COLO829 (cell line): ENCODE measurements at regions not wholly inside any gene's neighbourhood (a gene's known extent, or its start where the extent isn't known, plus 50 kb on each side); places are given as distances from the start of the nearest gene placed in this dataset.

Source experiments
- DNase-seq: peaks from one replicate; pipeline ENCODE4 v3.0.0; 2012; ENCODE audit warnings: low spot score

DNA sequence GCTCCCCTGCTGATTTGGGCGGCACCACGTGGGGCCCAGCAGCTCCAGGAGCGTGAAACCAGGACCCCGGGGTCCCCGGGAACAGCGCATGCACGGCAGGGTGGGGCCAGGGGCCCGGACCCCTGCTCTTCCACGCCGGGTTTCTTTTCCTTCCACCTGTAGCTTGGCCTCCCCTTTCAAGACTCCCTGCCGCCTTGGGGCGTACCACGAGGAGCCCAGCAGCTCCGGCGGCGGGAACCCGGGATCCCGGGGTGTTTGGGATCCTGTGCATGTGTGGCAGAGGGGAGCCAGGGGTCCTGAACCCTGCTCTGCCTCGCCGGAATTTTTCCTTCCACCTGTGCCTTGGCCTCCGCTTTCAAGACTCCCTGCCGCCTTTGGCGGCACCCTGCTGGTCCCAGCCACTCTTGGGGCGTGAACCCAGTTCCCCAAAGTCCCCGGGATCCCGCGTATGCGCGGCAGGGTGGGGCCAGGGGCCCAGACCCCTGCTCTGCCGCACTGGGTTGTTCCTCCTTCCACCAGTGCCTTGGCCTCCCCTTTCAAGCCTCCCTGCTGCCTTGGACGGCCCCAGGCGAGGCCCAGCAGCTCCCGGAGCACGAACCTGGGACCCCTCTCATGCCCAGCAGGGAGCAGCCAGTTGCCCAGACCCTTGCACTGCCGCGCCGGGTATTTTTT is 322.7 kb downstream of the ALG10 start:
- DNase-seq: no peak

DNA sequence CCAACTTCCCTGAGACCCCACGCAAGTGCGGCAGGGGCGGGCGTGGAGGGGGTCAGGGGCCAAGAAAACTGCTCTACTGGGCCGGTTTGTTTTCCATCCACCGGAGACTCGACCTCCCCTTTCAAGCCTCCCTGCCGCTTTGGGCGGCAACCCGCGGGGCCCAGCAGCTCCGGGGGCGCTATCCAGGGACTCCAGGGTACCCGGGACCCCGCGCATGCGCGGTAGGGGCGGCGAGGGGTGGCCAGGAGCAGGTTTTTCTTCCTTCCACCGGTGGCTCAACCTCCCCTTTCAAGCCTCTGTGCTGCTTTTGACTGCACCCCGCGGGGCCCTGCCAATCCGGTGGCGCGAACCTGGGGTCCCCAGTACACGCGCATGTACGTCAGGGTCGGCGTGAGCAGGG is 323.5 kb downstream of the ALG10 start:
- DNase-seq: no peak

DNA sequence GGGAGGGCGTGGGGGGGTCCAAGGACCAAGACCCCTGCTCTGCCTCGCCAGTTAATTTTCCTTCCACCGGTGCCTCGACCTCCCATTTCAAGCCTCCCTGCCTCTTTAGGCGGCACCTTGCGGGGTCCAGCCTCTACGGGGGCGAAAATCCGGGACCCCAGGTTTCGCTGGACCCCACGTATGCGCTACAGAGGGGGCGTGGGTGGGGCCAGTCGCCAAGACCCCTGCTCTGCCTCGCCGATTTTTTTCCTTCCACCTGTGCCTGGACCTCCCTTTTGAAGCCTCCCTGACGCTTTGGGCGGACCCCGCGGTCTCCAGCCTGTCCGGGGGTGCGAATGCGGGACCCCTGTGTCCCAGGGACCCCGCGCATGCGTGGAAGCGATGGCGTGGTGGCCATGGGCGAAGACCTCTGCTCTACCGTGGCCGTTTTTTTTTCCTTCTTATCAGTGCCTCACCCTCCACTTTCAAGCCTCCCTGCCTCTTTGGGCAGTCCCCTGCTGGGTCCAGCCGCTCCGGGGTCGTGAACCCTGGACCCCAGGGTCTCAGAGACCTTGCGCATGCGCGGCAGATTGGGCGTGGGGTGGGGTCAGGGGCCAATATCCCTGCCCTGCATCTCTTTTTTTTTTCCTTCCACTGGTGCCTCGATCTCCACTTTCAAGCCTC is 324.2 kb downstream of the ALG10 start:
- DNase-seq: peak; percentile 27

DNA sequence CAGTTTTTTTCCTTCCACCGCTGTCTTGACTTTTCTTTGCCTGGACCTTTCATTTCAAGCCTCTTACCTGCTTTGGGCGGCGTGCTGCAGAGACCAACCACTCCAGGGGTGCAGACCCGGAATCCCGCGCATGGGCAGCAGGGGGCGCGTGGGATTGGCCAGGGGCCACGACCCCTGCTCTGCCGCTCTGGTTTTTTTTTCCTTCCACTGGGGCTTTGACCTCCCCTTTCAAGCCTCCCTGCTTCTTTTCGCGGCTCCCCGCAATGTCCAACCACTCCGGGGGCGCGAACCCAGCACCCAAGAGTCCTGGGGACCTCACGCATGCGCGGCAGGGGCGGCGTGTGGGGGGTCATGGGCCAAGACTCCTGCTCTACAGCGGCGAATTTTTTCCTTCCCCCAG is 325.1 kb downstream of the ALG10 start:
- DNase-seq: peak; percentile 21

DNA sequence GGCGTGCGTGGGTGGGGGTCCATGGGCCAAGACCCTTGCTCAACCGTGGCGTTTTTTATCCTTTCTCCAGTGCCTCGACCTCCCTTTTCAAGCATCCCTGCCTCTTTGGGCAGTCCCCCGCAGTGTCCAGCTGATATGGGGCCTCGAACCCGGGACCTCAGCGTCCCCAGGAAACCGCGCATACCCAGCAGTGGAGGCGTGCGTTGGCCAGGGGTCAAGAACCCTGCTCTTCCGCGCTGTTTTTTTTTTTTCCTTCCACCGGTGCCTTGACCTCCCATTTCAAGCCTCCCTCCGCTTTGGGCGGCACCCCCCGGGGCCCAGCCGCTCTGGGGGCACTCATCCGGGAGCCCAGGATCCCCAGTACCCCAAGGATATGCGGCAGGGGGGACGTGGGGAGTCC is 325.8 kb downstream of the ALG10 start:
- DNase-seq: no peak

DNA sequence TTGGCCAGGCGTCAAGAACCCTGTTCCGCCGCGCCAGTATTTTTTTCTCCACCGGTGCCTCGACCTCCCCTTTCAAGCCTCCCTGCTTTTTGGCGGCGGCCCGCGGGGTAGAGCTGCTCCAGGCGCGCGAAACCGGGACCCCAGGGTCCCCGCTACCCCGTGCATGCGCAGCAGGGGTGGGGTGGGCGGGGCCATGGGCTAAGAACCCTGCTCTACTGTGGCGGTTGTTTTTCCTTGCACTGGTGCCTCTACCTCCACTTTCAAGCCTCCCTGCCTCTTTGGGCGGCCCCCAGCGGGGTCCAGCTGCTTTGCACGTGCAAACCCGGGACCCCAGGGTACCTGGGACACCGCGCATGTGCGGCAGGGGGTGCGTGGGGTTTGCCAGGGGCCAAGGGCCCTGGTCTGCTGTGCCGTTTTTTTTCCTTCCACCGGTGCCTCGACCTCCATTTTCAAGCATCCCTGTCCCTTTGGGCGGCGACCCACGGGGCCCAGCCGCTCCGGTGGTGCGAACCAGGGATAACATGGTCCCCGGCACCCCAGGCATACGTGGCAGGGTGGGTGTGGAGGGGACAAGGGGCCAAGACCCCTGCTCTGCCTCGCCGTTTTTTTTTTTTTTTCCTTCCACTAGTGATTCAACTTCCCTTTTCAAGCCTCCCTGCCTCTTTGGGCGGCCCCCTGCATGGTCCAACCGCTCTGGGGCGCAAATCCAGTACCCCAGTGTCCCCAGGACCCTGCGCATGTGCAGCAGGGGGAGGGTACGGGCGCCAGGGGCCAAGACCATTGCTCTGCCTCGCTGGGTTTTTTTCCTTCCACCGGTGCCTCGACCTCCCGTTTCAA is 326.8 kb downstream of the ALG10 start:
- DNase-seq: no peak

DNA sequence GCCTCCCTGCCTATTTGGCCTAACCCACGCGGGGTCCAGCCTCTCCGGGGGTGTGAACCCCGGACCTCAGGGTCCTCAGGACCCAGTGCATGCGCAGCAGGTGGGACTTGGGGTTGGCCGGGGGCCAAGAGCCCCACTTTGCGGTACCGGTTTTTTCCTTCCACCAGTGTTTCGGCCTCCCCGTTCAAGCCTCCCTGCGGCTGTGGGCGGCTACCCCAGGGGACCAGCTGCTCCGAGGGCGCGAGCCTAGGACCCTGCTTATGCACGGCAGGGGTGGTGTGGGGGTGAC is 327.3 kb downstream of the ALG10 start:
- no peak for DNase-seq

DNA sequence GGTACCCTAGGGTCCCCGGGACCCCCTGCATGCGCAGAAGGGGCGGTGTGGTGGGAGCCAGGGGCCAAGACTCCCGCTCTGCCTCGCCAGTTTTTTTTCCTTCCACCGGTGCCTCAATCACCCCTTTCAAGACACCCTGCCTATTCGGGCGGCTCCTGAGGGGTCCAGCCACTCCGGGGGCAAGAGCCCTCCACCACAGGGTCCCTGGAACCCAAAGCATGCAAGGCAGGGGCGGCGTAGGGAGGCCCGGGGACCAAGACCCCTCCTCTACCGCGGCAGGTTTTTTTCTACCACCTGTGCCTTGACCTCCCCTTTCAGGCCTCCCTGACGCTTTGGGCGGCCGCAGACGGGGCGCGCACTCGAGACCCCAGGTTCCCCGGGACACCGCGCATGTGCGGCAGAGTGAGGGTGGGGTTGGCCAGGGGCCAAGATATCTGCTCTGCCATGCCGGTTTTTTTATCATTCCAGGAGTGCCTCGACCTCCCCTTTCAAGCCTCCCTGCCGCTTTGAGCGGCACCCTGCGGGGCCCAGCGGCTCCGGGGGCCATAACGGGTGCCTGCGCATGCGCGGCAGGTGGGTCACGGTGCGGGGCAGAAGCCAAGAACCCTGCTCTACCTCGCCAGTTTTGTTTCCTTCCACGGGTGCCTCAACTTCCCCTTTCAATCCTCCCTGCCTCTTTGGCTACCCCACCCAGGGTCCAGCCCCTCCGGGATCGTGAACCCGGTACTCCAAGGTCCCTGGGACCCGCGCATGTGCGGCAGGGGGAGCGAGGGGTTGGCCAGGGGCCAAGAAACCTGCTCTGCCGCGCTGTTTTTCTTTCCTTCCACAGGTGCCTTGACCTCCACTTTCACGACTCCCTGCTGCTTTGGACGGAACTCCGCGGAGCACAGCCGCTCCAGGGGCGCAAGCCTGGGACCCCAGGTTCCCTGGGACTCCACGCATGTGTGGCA is 328.1 kb downstream of the ALG10 start:
- DNase-seq: no peak

DNA sequence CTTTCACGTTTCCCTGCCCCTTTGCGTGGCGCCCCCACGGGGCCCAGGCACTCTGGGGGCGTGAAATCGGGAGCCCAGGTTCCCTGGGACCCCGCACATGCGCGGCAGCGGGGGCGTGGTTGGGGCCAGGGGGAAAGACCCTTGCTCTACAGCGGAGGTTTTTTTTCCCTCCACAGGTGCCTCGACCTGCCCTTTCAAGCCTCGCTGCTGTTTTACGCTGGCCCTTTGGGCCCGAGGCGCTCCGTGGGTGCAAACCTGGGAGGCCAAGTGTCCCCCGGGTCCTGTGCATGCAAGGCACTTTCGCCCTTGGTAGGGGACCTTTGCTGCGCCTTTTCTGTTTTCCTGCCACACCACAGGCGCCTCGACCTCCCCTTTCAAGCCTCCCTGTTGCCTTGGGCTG is 329.8 kb downstream of the ALG10 start:
- no peak for DNase-seq

DNA sequence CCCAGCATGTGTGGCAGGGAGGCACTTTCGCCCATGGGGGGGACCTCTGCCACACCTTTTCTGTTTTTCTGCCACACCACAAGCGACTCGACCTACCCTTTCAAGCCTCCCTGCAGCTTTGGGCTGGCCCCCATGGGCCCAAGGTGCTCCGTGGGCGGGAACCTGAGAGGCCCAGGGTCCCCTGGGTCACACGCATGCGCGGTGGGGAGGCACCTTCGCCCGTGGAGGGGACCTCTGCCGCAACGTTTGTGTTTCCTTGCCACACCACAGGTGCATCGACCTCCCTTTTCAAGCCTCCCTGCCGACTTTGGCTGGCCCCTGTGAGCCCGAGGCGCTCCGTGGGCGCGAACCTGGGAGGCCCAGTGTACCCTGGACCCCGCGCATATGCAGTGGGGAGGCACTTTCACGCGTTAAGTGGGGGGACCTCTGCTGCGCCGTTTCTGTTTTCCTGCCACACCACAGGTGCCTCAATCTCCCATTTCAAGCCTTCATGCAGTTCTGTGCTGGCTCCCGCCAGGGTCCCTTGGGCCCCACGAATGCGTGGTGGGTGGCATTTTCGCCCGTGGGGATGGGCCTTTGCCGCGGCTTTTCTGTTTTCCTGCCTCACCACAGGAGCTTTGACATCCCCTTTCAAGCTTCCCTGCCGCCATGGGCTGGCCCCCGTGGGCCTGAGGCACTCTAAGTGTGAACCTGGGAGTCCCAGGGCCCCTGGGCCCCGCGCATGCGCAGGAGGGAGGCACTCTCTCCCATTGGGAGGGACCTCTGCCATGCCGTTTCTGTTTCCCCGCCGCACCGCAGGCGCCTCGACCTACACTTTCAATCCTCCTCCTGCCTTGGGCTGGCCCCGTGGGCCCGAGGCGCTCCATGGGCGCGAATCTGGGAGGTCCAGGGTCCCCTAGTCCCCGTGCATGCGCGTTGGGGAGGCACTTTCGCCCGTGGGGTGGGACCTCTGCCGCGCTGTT is 332.2 kb downstream of the ALG10 start:
- no peak for DNase-seq

DNA sequence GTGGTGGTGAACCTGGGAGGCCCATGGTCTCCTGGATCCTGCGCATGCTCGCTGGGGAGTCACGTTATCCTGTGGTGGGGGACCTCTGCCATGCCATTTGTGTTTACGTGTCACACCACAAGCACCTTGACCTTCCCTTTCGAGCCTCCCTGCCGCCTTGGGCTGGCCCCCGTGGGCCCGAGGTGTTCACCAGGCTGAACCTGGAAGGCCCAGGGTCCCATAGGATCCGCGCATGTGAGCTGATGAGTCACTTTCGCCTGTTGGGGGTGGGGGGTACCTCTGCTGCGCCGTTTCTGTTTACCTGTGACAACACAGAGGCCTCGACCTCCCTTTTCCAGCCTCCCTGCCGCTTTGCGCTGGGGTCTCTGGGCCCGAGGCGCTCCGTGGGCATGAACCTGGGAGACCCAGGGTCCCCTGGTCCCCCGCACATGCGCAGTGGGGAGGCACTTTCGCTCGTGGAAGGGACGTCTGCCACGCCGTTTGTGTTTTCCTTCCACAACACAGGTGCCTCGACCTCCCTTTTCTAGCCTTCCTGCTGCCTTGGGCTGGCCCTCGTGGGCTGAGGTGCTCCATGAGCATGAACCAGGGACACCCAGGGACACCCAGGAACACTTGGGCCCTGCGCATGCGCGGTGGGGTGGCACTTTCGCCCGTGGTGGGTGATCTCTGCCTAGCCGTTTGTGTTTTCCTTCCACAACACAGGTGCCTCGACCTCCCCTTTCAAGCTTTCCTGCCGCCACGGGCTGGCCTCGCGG is 334.1 kb downstream of the ALG10 start:
- DNase-seq: no peak

DNA sequence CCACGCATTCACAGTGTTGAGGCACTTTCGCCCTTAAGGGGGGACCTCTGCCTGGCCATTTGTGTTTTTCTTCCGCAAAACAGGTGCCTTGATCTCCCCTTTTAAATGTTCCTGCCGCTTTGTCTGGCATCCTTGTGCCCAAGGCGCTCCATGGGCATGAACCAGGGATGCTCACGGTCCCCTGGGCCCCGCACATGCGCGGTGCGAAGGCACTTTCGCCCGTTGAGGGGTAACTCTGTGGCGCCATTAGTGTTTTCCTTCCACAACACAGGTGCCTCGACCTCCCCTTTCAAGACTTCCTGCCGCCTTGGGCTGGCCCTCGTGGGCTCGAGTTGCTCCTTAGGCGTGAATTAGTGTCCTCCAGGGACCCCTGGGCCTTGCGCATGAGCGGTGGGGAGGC is 335.5 kb downstream of the ALG10 start:
- DNase-seq: no peak

DNA sequence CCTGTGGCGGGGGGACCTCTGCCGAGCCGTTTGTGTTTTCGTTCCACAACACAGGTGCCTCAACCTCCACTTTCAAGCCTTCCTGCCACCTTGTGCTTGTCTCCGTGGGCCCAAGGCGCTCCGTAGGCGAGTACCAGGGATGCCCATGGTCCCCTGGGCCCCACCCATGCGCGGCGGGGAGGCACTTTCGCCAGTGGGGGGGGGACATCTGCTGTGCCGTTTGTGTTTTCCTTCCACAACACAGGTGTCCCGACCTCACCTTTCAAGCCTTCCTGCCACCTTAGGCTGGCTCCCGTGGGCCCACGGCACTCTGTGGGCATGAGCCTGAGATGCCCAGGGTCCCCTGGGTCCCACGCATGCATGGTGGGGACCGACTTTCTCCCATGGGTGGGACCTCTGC is 335.9 kb downstream of the ALG10 start:
- no peak for DNase-seq

DNA sequence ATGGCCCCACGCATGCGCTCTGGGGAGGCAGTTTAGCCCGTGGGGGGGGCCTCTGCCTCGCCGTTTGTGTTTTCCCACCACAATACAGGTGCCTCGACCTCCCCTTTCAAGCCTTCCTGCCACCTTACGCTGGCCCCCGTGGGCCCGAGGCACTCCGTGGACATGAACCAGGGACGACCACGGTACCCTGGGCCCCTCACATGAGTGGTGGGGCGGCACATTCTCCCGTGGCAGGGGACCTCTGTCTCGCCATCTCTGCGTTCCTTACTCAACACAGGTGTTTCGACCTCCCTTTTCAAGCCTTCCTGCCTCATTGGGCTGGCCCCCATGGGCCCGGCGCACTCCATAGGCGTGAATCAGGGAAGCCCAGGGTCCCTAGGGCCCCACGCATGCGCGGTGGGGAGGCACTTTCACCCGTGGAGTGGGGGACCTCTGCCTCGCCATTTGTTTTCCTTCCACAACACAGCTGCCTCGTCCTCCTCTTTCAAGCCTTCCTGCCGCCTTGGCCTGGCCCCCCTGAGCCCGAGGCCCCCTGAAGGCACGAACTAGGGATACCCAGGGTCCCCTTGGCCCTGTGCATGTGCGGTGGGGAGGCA is 339.5 kb downstream of the ALG10 start:
- no peak for DNase-seq

DNA sequence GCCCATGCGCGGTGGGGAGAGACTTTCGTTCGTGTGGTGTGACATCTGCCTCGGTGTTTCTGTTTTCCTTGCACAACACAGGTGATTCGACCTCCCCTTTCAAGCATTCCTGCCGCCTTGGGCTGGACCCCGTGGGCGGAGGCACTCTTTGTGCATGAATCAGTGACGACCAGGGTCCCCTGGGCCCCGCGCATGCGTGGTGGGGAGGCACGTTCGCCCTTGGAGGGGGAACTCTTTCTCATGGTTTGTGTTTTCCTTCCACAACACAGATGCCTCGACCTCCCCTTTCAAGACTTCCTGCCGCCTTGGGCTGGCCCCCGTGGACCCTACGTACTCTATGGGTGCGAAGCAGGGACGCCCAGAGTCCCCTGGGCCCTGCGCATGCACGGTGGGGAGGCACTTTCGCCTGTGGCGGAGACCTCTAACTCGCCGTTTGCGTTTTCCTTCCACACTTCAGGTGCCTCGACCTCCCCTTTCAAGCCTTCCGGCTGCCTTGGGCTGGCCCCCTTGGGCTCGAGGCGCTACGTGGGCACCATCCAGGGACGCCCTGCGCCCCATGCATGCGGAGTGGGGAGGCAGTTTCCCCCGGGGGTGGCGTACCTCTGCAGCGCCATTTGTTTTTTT is 340.9 kb downstream of the ALG10 start:
- DNase-seq: peak; percentile 54

DNA sequence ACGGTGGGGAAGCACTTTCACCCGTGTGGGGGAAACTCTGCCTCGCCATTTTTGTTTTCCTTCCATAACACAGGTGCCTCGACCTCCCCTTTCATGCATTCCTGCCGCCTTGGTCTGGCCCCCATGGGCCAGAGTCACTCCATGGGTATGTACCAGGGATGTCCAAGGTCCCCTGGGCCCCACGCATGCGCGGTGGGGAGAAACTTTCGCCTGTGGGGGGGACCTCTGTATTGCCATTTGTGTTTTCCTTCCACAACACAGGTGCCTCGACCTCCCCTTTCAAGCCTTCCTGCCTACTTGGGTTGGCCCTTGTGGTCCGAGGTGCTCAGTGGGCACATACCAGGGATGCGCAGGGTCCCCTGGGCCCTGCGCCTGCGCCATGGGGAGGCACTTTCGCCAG is 345.8 kb downstream of the ALG10 start:
- DNase-seq: no peak

DNA sequence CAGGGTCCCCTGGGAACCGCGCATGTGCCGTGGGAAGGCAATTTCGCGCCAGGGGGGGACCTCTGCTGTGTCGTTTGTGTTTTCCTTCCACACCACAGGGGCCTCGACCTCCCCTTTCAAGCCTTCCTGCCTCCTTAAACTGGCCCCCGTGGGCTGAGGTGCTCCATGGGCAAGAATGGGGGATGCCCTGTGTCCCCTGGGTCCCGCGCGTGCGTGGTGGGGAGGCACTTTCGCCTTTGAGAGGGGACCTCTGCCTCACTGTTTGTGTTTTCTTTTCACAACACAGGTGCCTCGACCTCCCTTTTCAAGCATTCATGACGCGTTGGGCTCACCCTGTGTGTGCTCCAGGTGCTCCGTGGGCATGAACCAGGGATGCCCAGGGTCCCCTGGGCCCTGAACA is 348.8 kb downstream of the ALG10 start:
- DNase-seq: no peak

DNA sequence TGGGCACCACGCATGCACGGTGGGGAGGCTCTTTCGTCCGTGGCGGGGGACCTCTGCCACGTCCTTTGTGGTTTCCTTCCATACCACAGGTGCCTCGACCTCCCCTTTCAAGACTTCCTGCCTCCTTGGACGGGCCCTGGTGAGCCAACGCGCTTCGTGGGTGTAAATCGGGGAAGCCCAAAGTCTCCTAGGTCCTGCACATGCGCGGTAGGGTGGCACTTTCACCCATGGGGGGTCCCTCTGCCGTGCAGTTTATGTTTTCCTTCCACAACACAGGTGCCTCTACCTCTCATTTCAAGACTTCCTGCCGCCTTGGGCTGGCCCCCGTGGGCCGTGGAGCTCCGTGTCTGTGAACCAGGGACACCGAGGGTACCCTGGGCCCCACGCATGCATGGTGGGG is 349.7 kb downstream of the ALG10 start:
- DNase-seq: no peak

DNA sequence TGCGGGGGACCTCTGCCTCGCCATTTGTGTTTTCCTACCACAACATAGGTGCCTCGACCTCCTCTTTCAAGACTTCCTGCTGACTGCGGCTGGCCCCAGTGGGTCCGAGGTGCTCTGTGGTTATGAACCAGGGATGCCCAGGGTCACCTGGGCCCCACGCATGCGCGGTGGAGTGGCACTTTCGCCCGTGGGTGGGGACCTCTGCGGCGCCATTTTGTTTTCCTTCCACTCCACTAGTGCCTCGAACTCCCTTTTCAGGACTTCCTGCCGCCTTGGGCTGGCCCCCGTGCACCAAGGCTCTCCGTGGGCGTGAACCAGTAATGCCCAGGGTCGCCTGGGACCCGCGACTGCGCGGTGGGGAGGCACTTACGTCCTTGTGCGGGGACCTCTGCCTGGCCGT is 351.6 kb downstream of the ALG10 start:
- no peak for DNase-seq
